Smooth muscle cell (in vitro differentiated cells): ENCODE measurements at regions not wholly inside any gene's neighbourhood (a gene's known extent, or its start where the extent isn't known, plus 50 kb on each side); places are given as distances from the start of the nearest gene placed in this dataset.

Source experiments
- DNase-seq: peaks from one replicate; lab custom pipeline; 2025; ENCODE audit not compliant: unreplicated experiment; lab: John Stamatoyannopoulos, UW
- H2AFZ ChIP-seq: fragments of 200-600 bp; sonication (generic); 2 replicates; pipeline ENCODE4 v1.6.0; 2016; ENCODE audit warnings: antibody characterized with exemption, low read depth, mild to moderate bottlenecking
- H3F3A ChIP-seq: fragments of 200-600 bp; sonication (generic); 2 replicates; pipeline ENCODE4 v1.6.0; 2017; ENCODE audit warnings: antibody characterized with exemption, low read depth
- H3K27ac ChIP-seq: fragments of 200-600 bp; sonication (generic); 2 replicates; pipeline ENCODE4 v1.5.1; 2016; ENCODE audit warnings: low read depth, mild to moderate bottlenecking
- H3K27me3 ChIP-seq: fragments of 200-600 bp; sonication (generic); 2 replicates; pipeline ENCODE4 v1.6.1; 2016; ENCODE audit warnings: low read depth, mild to moderate bottlenecking
- H3K36me3 ChIP-seq: fragments of 200-600 bp; sonication (generic); 2 replicates; pipeline ENCODE4 v1.5.1; 2016; ENCODE audit warnings: low read depth
- H3K4me1 ChIP-seq: fragments of 200-600 bp; sonication (generic); 2 replicates; pipeline ENCODE4 v1.5.1; 2016; ENCODE audit warnings: low read depth
- H3K4me2 ChIP-seq: fragments of 200-600 bp; sonication (generic); 2 replicates; pipeline ENCODE4 v1.6.0; 2016; ENCODE audit warnings: mild to moderate bottlenecking
- H3K4me3 ChIP-seq: fragments of 200-600 bp; sonication (generic); 2 replicates; pipeline ENCODE4 v1.5.1; 2016; ENCODE audit warnings: mild to moderate bottlenecking
- H3K79me2 ChIP-seq: fragments of 200-600 bp; sonication (generic); 2 replicates; pipeline ENCODE4 v1.6.0; 2016; ENCODE audit warnings: low read depth, mild to moderate bottlenecking
- H3K9ac ChIP-seq: fragments of 200-600 bp; sonication (generic); 2 replicates; pipeline ENCODE4 v1.6.0; 2016; ENCODE audit warnings: low read depth
- H3K9me3 ChIP-seq: fragments of 200-600 bp; sonication (generic); replicated peaks from 2 replicates; pipeline ENCODE4 v1.5.1; 2016; ENCODE audit warnings: low read depth
- H4K20me1 ChIP-seq: fragments of 200-600 bp; sonication (generic); 2 replicates; pipeline ENCODE4 v1.6.0; 2016; ENCODE audit warnings: low read depth
- CTCF ChIP-seq: fragments of 200-600 bp; sonication (generic); IDR thresholded peaks from 2 replicates; pipeline ENCODE4 v1.5.1; 2017; ENCODE audit warnings: borderline replicate concordance, mild to moderate bottlenecking, antibody characterized with exemption; ENCODE audit not compliant: insufficient read depth, poor library complexity, severe bottlenecking
- WGBS: methylation state at CpG from one replicate; pipeline ENCODE4 v1.1.7; 2016; ENCODE audit warnings: low lambda C conversion rate; 5-methylcytosine and 5-hydroxymethylcytosine counted together

DNA sequence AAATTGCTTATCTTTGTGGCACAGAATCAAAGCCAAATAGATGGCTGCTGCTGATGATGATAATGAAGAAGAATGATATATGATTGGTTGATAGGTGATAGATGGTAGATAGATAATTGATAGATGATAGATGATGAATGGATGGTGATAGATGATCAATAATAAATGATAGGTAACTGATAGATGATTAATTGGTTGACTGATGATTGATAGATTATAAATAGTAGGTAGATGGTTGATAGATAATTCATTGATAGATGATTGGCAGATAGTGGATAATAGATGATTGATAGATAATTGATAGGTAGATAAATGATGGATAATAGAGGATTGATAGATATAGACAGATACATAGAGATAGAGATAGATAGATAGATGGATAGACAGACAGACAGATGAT, 430.2 kb downstream of the EIPR1 start:
- Histone ChIP-seq H4K20me1 (no peaks in the 10 kb centered on the region), H3K4me2 (no peak overlapping the region)

DNA sequence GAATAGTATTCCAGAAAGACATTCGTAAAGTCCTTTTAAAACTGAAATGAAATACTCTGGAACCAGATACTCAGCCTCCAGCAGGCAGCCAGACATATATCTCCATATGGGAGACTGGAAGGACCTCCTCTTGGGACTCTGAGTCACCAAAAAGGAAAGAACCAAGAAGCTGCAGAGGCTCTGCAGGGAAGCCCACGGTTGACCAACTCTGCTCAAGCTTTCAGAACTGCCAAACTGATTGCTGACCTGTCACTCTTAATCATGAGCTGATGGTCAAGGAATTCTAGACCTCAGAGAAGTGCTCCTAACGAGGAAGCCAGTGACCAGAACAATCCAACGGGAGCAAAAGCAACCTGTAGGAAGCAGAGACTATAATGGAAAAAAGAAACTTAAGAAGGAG, 434.7 kb downstream of the EIPR1 start:
- Histone ChIP-seq H3K36me3 (no peaks in the 10 kb centered on the region), H3K9me3 (no peaks in the 10 kb centered on the region), H3F3A (no peaks in the 10 kb centered on the region), H2AFZ (no peak overlapping the region), H3K4me1 (no peaks in the 10 kb centered on the region), H3K79me2 (no peaks in the 10 kb centered on the region), H3K27ac (no peak overlapping the region), H4K20me1 (no peaks in the 10 kb centered on the region), H3K4me2 (no peak overlapping the region), H3K4me3 (no peak overlapping the region), H3K9ac (no peak overlapping the region), H3K27me3 (no peaks in the 10 kb centered on the region)
- no peak for DNase-seq
- no peak for TF ChIP-seq CTCF
- whole genome bisulfite sequencing = 82% methylated on average over 4 of the region's 4 CpGs

More for the DNA sequence above, 430.2 kb downstream of the EIPR1 start:
- H3K4me1 ChIP-seq = no peaks in the 10 kb centered on the region
- no peaks in the 10 kb centered on the region for H3K36me3 ChIP-seq
- H3K79me2 ChIP-seq = no peaks in the 10 kb centered on the region
- no peaks in the 10 kb centered on the region for H3K9me3 ChIP-seq
- H3K9ac ChIP-seq = no peak overlapping the region
- H3K4me3 ChIP-seq = no peak overlapping the region
- TF ChIP-seq CTCF = no peak
- DNase-seq = no peak
- no peak overlapping the region for H3K27ac ChIP-seq
- no peaks in the 10 kb centered on the region for H3K27me3 ChIP-seq
- no peaks in the 10 kb centered on the region for H3F3A ChIP-seq
- no peak overlapping the region for H2AFZ ChIP-seq

- no peak overlapping the region for H3K27ac ChIP-seq
- 78% methylated on average over 5 of the region's 5 CpGs for WGBS
- no peaks in the 10 kb centered on the region for H3F3A ChIP-seq
- no peaks in the 10 kb centered on the region for H3K79me2 ChIP-seq
- H3K4me1 ChIP-seq = no peaks in the 10 kb centered on the region
- H2AFZ ChIP-seq = no peak overlapping the region
- no peak for TF ChIP-seq CTCF
- no peak overlapping the region for H3K4me3 ChIP-seq
- no peaks in the 10 kb centered on the region for H4K20me1 ChIP-seq
- H3K36me3 ChIP-seq = no peaks in the 10 kb centered on the region
- no peak overlapping the region for H3K4me2 ChIP-seq
- no peak for DNase-seq
- H3K27me3 ChIP-seq = no peaks in the 10 kb centered on the region
- no peak overlapping the region for H3K9ac ChIP-seq
- no peaks in the 10 kb centered on the region for H3K9me3 ChIP-seq
Observed at GRCh38 chr2:2942225-2942624, 435.4 kb downstream of the EIPR1 start.

- H3F3A ChIP-seq = no peaks in the 10 kb centered on the region
- H3K4me2 ChIP-seq = no peak overlapping the region
- H3K27me3 ChIP-seq = no peaks in the 10 kb centered on the region
- no peaks in the 10 kb centered on the region for H4K20me1 ChIP-seq
- H3K4me1 ChIP-seq = no peaks in the 10 kb centered on the region
- H2AFZ ChIP-seq = no peak overlapping the region
- H3K36me3 ChIP-seq = no peaks in the 10 kb centered on the region
- H3K4me3 ChIP-seq = no peak overlapping the region
- H3K9me3 ChIP-seq = no peaks in the 10 kb centered on the region
- DNase-seq = no peak
- no peak for TF ChIP-seq CTCF
- no peaks in the 10 kb centered on the region for H3K79me2 ChIP-seq
- H3K9ac ChIP-seq = no peak overlapping the region
- WGBS = 85% methylated on average over 15 of the region's 15 CpGs
- no peak overlapping the region for H3K27ac ChIP-seq
Observed at GRCh38 chr2:2941205-2941604, 436.4 kb downstream of the EIPR1 start.
